ENCODE measurements at regions not wholly inside any gene's neighbourhood (a gene's known extent, or its start where the extent isn't known, plus 50 kb on each side); places are given as distances from the start of the nearest gene placed in this dataset.
A peak's percentile ranks its signal among the peaks of the same experiment; 100 is the strongest.

DNA sequence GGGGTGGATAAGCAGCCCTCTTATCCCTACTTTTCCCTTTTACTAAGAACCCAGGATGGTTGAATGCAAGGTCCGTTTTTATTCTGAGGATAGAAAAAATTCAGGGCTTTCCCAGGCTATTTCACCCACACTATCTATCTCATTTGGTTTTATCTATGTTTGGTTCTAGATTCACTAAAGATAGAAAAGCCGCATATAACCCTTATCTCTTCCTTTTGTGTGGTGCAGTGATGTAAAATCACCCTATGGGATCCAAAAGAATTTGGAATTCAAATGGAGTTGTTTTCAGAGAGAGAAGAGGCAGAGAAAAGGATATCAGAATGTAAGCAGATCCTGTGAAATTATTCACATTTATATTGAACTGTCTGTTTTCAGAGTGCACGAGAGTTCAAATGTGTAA, 236.3 kb upstream of the RFX3 start:
- no peak overlapping the region for H3K4me2 ChIP-seq (ENCODE audit: low read length)

DNA sequence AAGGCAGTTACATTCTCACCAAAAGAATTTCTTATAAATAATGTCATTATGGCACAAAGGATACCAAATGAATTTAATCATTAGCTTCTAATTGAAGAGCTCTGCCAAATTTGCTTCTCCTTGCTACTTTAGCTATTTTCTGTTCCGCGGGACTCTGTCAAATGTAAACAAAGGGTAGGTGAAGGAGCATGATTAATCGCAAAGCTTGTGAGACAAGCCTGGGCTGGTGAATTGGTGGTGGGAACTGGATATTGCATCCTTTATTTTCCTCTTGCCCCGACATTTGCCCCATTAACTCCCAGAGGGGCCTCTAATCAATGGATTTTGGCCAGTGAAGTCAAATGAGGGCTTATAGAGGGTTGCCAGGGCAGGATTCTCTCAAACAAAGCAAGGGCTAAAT, 234.2 kb upstream of the RFX3 start:
- H3K9me3 ChIP-seq (ENCODE audit: insufficient read depth, low read length) = no peaks in the 10 kb centered on the region
- H3K27me3 ChIP-seq (ENCODE audit: low read depth, low read length) = no peaks in the 10 kb centered on the region; the same call in 1 of the 2 replicates
- no peak overlapping the region for H3K4me2 ChIP-seq (ENCODE audit: low read length)
- no peak for TF ChIP-seq EZH2phosphoT487 (IDR thresholded peaks at IDR 0.05; ENCODE audit: low read depth)
- TF ChIP-seq, protein P1, sequence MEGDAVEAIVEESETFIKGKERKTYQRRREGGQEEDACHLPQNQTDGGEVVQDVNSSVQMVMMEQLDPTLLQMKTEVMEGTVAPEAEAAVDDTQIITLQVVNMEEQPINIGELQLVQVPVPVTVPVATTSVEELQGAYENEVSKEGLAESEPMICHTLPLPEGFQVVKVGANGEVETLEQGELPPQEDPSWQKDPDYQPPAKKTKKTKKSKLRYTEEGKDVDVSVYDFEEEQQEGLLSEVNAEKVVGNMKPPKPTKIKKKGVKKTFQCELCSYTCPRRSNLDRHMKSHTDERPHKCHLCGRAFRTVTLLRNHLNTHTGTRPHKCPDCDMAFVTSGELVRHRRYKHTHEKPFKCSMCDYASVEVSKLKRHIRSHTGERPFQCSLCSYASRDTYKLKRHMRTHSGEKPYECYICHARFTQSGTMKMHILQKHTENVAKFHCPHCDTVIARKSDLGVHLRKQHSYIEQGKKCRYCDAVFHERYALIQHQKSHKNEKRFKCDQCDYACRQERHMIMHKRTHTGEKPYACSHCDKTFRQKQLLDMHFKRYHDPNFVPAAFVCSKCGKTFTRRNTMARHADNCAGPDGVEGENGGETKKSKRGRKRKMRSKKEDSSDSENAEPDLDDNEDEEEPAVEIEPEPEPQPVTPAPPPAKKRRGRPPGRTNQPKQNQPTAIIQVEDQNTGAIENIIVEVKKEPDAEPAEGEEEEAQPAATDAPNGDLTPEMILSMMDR (IDR thresholded peaks at IDR 0.05; ENCODE audit: low read depth, low read length) = no peak
- H3K79me2 ChIP-seq (ENCODE audit: low read length) = no peaks in the 10 kb centered on the region
- H4K20me1 ChIP-seq (ENCODE audit: insufficient read depth, low read length) = no peaks in the 10 kb centered on the region
- no peak overlapping the region for H3K9ac ChIP-seq (ENCODE audit: low read length)
- H3K36me3 ChIP-seq (replicated peaks; ENCODE audit: low read depth, low read length) = no peaks in the 10 kb centered on the region
- H3K4me1 ChIP-seq (ENCODE audit: low read length) = peaks cover 11% of the 10 kb centered on the region
- no peak overlapping the region for H2AFZ ChIP-seq (ENCODE audit: low read depth, low read length)
- H3K27ac ChIP-seq (ENCODE audit: low read length) = no peak overlapping the region
- H3K4me3 ChIP-seq (ENCODE audit: low read length) = no peak overlapping the region

More for the DNA sequence above, 236.3 kb upstream of the RFX3 start:
- Histone ChIP-seq H3K4me3 (ENCODE audit: low read length) (no peak overlapping the region), H3K79me2 (ENCODE audit: low read length) (no peaks in the 10 kb centered on the region), H2AFZ (ENCODE audit: low read depth, low read length) (no peak overlapping the region), H3K9ac (ENCODE audit: low read length) (no peak overlapping the region), H3K9me3 (ENCODE audit: insufficient read depth, low read length) (no peaks in the 10 kb centered on the region), H4K20me1 (ENCODE audit: insufficient read depth, low read length) (no peaks in the 10 kb centered on the region), H3K27ac (ENCODE audit: low read length) (no peak overlapping the region), H3K36me3 (replicated peaks; ENCODE audit: low read depth, low read length) (no peaks in the 10 kb centered on the region), H3K4me1 (ENCODE audit: low read length) (peaks cover 11% of the 10 kb centered on the region), H3K27me3 (ENCODE audit: low read depth, low read length) (no peaks in the 10 kb centered on the region; the same call in 1 of the 2 replicates)
- TF ChIP-seq EZH2phosphoT487 (IDR thresholded peaks at IDR 0.05; ENCODE audit: low read depth) = no peak
- TF ChIP-seq, protein P1 (IDR thresholded peaks at IDR 0.05; ENCODE audit: low read depth, low read length) = no peak

DNA sequence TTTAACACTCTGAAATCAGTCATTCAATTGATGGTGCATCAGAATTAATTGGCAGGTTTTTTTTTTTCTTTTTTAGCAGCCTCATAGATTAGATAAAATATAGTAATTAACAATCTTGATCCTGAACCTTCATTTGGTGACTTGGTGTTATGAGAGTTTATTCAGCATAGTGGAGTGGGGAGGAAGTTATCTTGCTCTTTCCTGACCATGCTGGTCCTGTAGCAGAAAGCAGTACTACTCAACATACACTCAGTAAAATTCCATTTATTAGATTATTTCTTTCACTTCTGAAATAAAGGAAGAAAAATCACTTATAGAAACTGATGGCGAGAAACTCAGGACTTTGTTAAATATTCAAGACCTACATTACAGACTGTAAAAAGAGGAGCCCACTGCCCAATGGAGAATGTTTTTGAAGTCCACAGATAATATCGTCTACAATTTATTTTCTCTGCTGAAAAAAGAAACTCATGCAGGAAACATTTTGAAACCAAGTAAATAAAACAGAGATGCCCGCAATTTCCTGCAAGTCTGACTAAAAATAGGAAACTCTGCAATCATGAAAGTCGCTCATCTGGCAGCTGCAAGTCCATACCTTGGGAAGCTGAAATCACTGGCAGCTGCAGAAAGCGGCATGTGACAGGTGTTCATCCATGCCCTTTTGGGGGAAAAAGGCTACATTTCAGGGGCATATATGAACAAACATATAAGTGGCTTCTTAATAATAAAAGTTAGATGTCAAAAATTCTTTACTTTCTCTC, 233.2 kb upstream of the RFX3 start:
- Histone ChIP-seq H3K4me1 (ENCODE audit: low read length) (peaks cover 11% of the 10 kb centered on the region), H2AFZ (ENCODE audit: low read depth, low read length) (no peak overlapping the region), H3K27me3 (ENCODE audit: low read depth, low read length) (no peaks in the 10 kb centered on the region; the same call in 1 of the 2 replicates)

DNA sequence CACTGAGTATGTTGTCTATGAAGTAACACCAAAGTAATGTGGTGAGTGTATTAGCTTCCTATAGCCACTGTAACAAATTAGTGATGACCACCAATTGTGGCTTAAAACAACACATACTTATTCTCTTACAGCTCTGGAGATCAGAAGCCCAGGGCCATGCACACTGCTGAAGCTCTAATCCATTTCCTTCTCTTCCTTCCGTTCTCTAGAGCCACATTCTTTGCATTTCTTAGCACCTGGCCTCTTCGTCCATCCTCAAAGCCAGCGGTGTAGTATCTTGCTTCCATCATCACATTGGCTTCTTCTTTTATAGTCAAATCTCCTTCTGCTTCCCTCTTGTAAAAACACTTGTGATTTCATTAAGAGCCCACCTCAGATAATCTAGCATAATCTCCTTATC, 230.3 kb upstream of the RFX3 start:
- Histone ChIP-seq H3K27me3 (ENCODE audit: low read depth, low read length) (no peaks in the 10 kb centered on the region; the same call in 1 of the 2 replicates), H3K4me3 (ENCODE audit: low read length) (no peak overlapping the region), H3K36me3 (replicated peaks; ENCODE audit: low read depth, low read length) (no peaks in the 10 kb centered on the region), H3K79me2 (ENCODE audit: low read length) (no peaks in the 10 kb centered on the region), H3K9me3 (ENCODE audit: insufficient read depth, low read length) (no peaks in the 10 kb centered on the region), H2AFZ (ENCODE audit: low read depth, low read length) (no peak overlapping the region), H3K4me2 (ENCODE audit: low read length) (no peak overlapping the region), H3K4me1 (ENCODE audit: low read length) (peaks cover 11% of the 10 kb centered on the region), H3K27ac (ENCODE audit: low read length) (no peak overlapping the region), H4K20me1 (ENCODE audit: insufficient read depth, low read length) (no peaks in the 10 kb centered on the region), H3K9ac (ENCODE audit: low read length) (no peak overlapping the region)
- no peak for TF ChIP-seq EZH2phosphoT487 (IDR thresholded peaks at IDR 0.05; ENCODE audit: low read depth)
- TF ChIP-seq, protein P1 (IDR thresholded peaks at IDR 0.05; ENCODE audit: low read depth, low read length) = no peak

More for the DNA sequence above, 233.2 kb upstream of the RFX3 start:
- no peaks in the 10 kb centered on the region for H3K36me3 ChIP-seq (replicated peaks; ENCODE audit: low read depth, low read length)
- H3K4me3 ChIP-seq (ENCODE audit: low read length) = 0 out of 2 replicates have a peak overlapping the region, but pooled peaks have one; percentile 11
- H3K79me2 ChIP-seq (ENCODE audit: low read length) = no peaks in the 10 kb centered on the region
- no peak overlapping the region for H3K9ac ChIP-seq (ENCODE audit: low read length)
- no peak overlapping the region for H3K27ac ChIP-seq (ENCODE audit: low read length)
- H4K20me1 ChIP-seq (ENCODE audit: insufficient read depth, low read length) = no peaks in the 10 kb centered on the region
- no peaks in the 10 kb centered on the region for H3K9me3 ChIP-seq (ENCODE audit: insufficient read depth, low read length)
- TF ChIP-seq, protein P1 (IDR thresholded peaks at IDR 0.05; ENCODE audit: low read depth, low read length) = no peak
- TF ChIP-seq EZH2phosphoT487 (IDR thresholded peaks at IDR 0.05; ENCODE audit: low read depth) = no peak
- peak overlapping the region; percentile 31 for H3K4me2 ChIP-seq (ENCODE audit: low read length)
